Neural crest cell (in vitro differentiated cells): ENCODE measurements at regions not wholly inside any gene's neighbourhood (a gene's known extent, or its start where the extent isn't known, plus 50 kb on each side); places are given as distances from the start of the nearest gene placed in this dataset.

Source experiments
- DNase-seq: peaks from one replicate; pipeline ENCODE4 v3.0.0; 2021; ENCODE audit warnings: low read depth, mixed read lengths, low spot score
- H3K27ac Mint-ChIP-seq: one replicate; pipeline ENCODE4 v1.8.0; 2021; ENCODE audit warnings: mild to moderate bottlenecking, mixed read lengths; ENCODE audit not compliant: unreplicated experiment
- H3K27me3 Mint-ChIP-seq: 2 replicates; pipeline ENCODE4 v1.8.0; 2021; ENCODE audit warnings: low read depth, mild to moderate bottlenecking, mixed read lengths
- H3K36me3 Mint-ChIP-seq: 2 replicates; pipeline ENCODE4 v1.8.0; 2021; ENCODE audit warnings: low read depth, mild to moderate bottlenecking, mixed read lengths
- H3K4me1 Mint-ChIP-seq: 2 replicates; pipeline ENCODE4 v1.8.0; 2021; ENCODE audit warnings: mixed read lengths
- H3K4me3 Mint-ChIP-seq: one replicate; pipeline ENCODE4 v1.8.0; 2021; ENCODE audit warnings: mild to moderate bottlenecking, mixed read lengths
- H3K9me3 Mint-ChIP-seq: 2 replicates; pipeline ENCODE4 v1.8.0; 2021; ENCODE audit warnings: mixed read lengths
- TF ChIP-seq, protein P1 (sequence below): fragments of 200-600 bp; sonication (generic); conservative IDR thresholded peaks from 2 replicates; pipeline ENCODE4 v1.5.0; 2021; ENCODE audit warnings: antibody characterized with exemption, mild to moderate bottlenecking

DNA sequence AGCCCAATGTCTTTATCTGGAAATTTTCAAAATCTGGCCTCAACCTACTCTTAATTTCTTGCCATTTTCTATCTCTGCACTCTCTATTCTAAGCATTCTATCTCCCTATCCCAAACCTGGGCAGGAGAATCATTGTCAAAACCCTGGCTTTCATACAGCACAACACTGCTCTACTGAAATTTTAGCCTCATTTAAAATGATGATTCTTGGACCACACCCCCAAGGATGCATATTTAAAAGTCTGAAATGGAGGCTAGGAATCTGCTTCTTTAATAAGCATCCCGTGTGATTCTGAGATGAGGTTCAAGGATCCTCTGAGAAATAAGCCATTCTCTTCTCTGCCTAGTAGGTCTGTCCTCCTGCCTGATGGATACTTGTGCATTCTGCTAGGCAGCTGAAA, 50.8 kb upstream of the EGR2 start:
- TF ChIP-seq, protein P1, sequence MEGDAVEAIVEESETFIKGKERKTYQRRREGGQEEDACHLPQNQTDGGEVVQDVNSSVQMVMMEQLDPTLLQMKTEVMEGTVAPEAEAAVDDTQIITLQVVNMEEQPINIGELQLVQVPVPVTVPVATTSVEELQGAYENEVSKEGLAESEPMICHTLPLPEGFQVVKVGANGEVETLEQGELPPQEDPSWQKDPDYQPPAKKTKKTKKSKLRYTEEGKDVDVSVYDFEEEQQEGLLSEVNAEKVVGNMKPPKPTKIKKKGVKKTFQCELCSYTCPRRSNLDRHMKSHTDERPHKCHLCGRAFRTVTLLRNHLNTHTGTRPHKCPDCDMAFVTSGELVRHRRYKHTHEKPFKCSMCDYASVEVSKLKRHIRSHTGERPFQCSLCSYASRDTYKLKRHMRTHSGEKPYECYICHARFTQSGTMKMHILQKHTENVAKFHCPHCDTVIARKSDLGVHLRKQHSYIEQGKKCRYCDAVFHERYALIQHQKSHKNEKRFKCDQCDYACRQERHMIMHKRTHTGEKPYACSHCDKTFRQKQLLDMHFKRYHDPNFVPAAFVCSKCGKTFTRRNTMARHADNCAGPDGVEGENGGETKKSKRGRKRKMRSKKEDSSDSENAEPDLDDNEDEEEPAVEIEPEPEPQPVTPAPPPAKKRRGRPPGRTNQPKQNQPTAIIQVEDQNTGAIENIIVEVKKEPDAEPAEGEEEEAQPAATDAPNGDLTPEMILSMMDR, result no peak
- H3K9me3 Mint-ChIP-seq, result peaks cover 2% of the 10 kb centered on the region
- DNase-seq, result no peak
- no peak overlapping the region for H3K4me3 Mint-ChIP-seq
- H3K27ac Mint-ChIP-seq, result no peak overlapping the region
- peaks cover 12% of the 10 kb centered on the region for H3K4me1 Mint-ChIP-seq
- no peaks in the 10 kb centered on the region for H3K27me3 Mint-ChIP-seq
- no peaks in the 10 kb centered on the region for H3K36me3 Mint-ChIP-seq

DNA sequence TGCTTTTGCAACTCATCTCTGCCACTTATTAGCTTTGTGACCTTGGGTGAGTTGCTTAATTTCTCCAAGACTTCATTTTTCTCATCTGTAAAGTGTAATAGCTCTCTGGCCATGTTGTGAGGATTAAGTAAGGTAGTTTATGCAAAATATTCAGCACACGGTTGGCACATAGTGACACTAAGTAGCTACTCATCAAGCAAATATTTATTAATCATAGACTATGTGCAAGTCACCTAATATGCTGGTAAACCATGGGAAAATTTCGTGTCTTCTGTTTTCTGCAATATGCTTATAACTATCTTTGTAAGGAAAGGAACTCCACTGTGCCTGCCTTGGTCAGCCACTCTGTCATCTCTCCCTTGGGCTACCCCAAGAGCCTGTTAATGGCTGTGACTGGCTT, 50.3 kb upstream of the EGR2 start:
- Mint-ChIP-seq H3K27ac (no peak overlapping the region), H3K27me3 (no peaks in the 10 kb centered on the region), H3K4me1 (peaks cover 16% of the 10 kb centered on the region), H3K4me3 (no peak overlapping the region), H3K36me3 (no peaks in the 10 kb centered on the region), H3K9me3 (peaks cover 3% of the 10 kb centered on the region)
- DNase-seq, result no peak
- TF ChIP-seq, protein P1, result no peak
